HEK293 (cell line): ENCODE measurements at regions not wholly inside any gene's neighbourhood (a gene's known extent, or its start where the extent isn't known, plus 50 kb on each side); places are given as distances from the start of the nearest gene placed in this dataset.

Experiments
- TCF7L2 ChIP-seq: IDR thresholded peaks from 2 replicates; pipeline ENCODE4 v1.6.1; 2011; ENCODE audit warnings: low read depth, mild to moderate bottlenecking, inconsistent platforms, low read length, moderate library complexity, borderline replicate concordance
- ZNF350 ChIP-seq: fragments of 450-650 bp; formaldehyde crosslinking; IDR thresholded peaks from 2 replicates; pipeline ENCODE4 v1.5.0; 2017; ENCODE audit warnings: missing biosample characterization, mild to moderate bottlenecking, missing genetic modification characterization

GRCh38 chr16:65406933-65407332, 285.1 kb upstream of the CDH11 start:
- TF ChIP-seq ZNF350 (tag by site-specific recombination) (no peak), TCF7L2 (no peak)
